ENCODE measurements at regions not wholly inside any gene's neighbourhood (a gene's known extent, or its start where the extent isn't known, plus 50 kb on each side); places are given as distances from the start of the nearest gene placed in this dataset.

- no peak for TF ChIP-seq EZH2phosphoT487 (conservative IDR thresholded peaks at IDR 0.05; ENCODE audit: low read length)
- no peak for TF ChIP-seq CTCF (IDR thresholded peaks at IDR 0.05; ENCODE audit: insufficient read depth, low read length, poor library complexity, severe bottlenecking)
These were observed 135.9 kb upstream of the DYNLRB2 start for GRCh38 chr16:80404847-80405246.

Measured in SU-DHL-6 (cell line).